ENCODE measurements at regions not wholly inside any gene's neighbourhood (a gene's known extent, or its start where the extent isn't known, plus 50 kb on each side); places are given as distances from the start of the nearest gene placed in this dataset.
A peak's percentile ranks its signal among the peaks of the same experiment; 100 is the strongest.

GRCh38 chr15:68497206-68497910 lies 65.4 kb upstream of the ITGA11 start:
- WGBS, 2 donors, result 37 to 38% methylated on average over 5 of the region's 5 CpGs
- Histone ChIP-seq H3K4me3 (ENCODE audit: low read length in 2 of 2) (no peak overlapping the region), H3K27ac (ENCODE audit: low read depth in 1 of 2, low read length in 2 of 2) (no peak overlapping the region), H3K9me3 (ENCODE audit: control insufficient read depth, low read length) (no peaks in the 10 kb centered on the region), H3K36me3 (ENCODE audit: control insufficient read depth in 1 of 2, insufficient read depth in 2 of 2, low read length in 1 of 2) (no peaks in the 10 kb centered on the region), H3K27me3 (ENCODE audit: control insufficient read depth in 1 of 2, insufficient read depth in 2 of 2, low read length in 1 of 2) (no peaks in the 10 kb centered on the region), H3K4me1 (ENCODE audit: control insufficient read depth in 1 of 2, insufficient read depth in 2 of 2, low read length in 2 of 2) (peaks cover 4 to 6% of the 10 kb centered on the region in 2 donors)
- no peak for ATAC-seq (ENCODE audit: low FRiP score)
- intact Hi-C loops (cut with DNase I), result no loop called here
- no peak for DNase-seq

GRCh38 chr15:68498076-68498475 lies 66.1 kb upstream of the ITGA11 start:
- intact Hi-C loops (cut with DNase I), result no loop called here
- Histone ChIP-seq H3K4me1 (ENCODE audit: control insufficient read depth in 1 of 2, insufficient read depth in 2 of 2, low read length in 2 of 2) (no peaks in the 10 kb centered on the region), H3K27ac (ENCODE audit: low read depth in 1 of 2, low read length in 2 of 2) (no peak overlapping the region), H3K4me3 (ENCODE audit: low read length in 2 of 2) (no peak overlapping the region), H3K9me3 (ENCODE audit: control insufficient read depth, low read length) (no peaks in the 10 kb centered on the region), H3K27me3 (ENCODE audit: control insufficient read depth in 1 of 2, insufficient read depth in 2 of 2, low read length in 1 of 2) (no peaks in the 10 kb centered on the region), H3K36me3 (ENCODE audit: control insufficient read depth in 1 of 2, insufficient read depth in 2 of 2, low read length in 1 of 2) (no peaks in the 10 kb centered on the region)
- 97 to 98% methylated on average over 2 of the region's 2 CpGs for WGBS, 2 donors
- DNase-seq (no peak), ATAC-seq (ENCODE audit: low FRiP score) (no peak)

GRCh38 chr15:68499620-68500312 lies 67.8 kb upstream of the ITGA11 start:
- H3K9me3 ChIP-seq (ENCODE audit: control insufficient read depth, low read length), result no peaks in the 10 kb centered on the region
- H3K4me3 ChIP-seq (ENCODE audit: low read length in 2 of 2), result no peak overlapping the region
- 91 to 94% methylated on average over 5 of the region's 5 CpGs for WGBS, 2 donors
- H3K4me1 ChIP-seq (ENCODE audit: control insufficient read depth in 1 of 2, insufficient read depth in 2 of 2, low read length in 2 of 2), result no peaks in the 10 kb centered on the region
- intact Hi-C loops (cut with DNase I), result no loop called here
- no peak for DNase-seq
- H3K27ac ChIP-seq (ENCODE audit: low read depth in 1 of 2, low read length in 2 of 2), result no peak overlapping the region
- ATAC-seq (ENCODE audit: low FRiP score), result no peak
- no peaks in the 10 kb centered on the region for H3K27me3 ChIP-seq (ENCODE audit: control insufficient read depth in 1 of 2, insufficient read depth in 2 of 2, low read length in 1 of 2)
- no peaks in the 10 kb centered on the region for H3K36me3 ChIP-seq (ENCODE audit: control insufficient read depth in 1 of 2, insufficient read depth in 2 of 2, low read length in 1 of 2)

GRCh38 chr15:68500363-68501258 lies 68.6 kb upstream of the ITGA11 start:
- peak; percentile 21 for ATAC-seq (ENCODE audit: low FRiP score)
- DNase-seq, result no peak

GRCh38 chr15:68501259-68501591 lies 69.3 kb upstream of the ITGA11 start:
- intact Hi-C loops (cut with DNase I), result no loop called here
- Histone ChIP-seq H3K27ac (ENCODE audit: low read depth in 1 of 2, low read length in 2 of 2) (peak overlapping the region in 1 of 2 donors; percentile 2), H3K9me3 (ENCODE audit: control insufficient read depth, low read length) (no peaks in the 10 kb centered on the region), H3K27me3 (ENCODE audit: control insufficient read depth in 1 of 2, insufficient read depth in 2 of 2, low read length in 1 of 2) (no peaks in the 10 kb centered on the region), H3K4me1 (ENCODE audit: control insufficient read depth in 1 of 2, insufficient read depth in 2 of 2, low read length in 2 of 2) (no peaks in the 10 kb centered on the region), H3K36me3 (ENCODE audit: control insufficient read depth in 1 of 2, insufficient read depth in 2 of 2, low read length in 1 of 2) (no peaks in the 10 kb centered on the region), H3K4me3 (ENCODE audit: low read length in 2 of 2) (no peak overlapping the region)
- ATAC-seq (ENCODE audit: low FRiP score), result peak; percentile 20
- no peak for DNase-seq
- WGBS, 2 donors, result 4 to 13% methylated on average over 4 of the region's 4 CpGs

More at GRCh38 chr15:68500363-68501258, 68.6 kb upstream of the ITGA11 start:
- Histone ChIP-seq H3K4me3 (ENCODE audit: low read length in 2 of 2) (no peak overlapping the region), H3K27ac (ENCODE audit: low read depth in 1 of 2, low read length in 2 of 2) (peak overlapping the region in 1 of 2 donors; percentile 76), H3K9me3 (ENCODE audit: control insufficient read depth, low read length) (no peaks in the 10 kb centered on the region), H3K36me3 (ENCODE audit: control insufficient read depth in 1 of 2, insufficient read depth in 2 of 2, low read length in 1 of 2) (no peaks in the 10 kb centered on the region), H3K4me1 (ENCODE audit: control insufficient read depth in 1 of 2, insufficient read depth in 2 of 2, low read length in 2 of 2) (no peaks in the 10 kb centered on the region), H3K27me3 (ENCODE audit: control insufficient read depth in 1 of 2, insufficient read depth in 2 of 2, low read length in 1 of 2) (no peaks in the 10 kb centered on the region)
- 52 to 54% methylated on average over 11 of the region's 11 CpGs for WGBS, 2 donors
- intact Hi-C loops (cut with DNase I), result no loop called here

GRCh38 chr15:68501616-68502015 lies 69.7 kb upstream of the ITGA11 start:
- WGBS, 2 donors, result 86 to 87% methylated on average over 2 of the region's 2 CpGs
- intact Hi-C loops (cut with DNase I), result no loop called here

GRCh38 chr15:68502398-68502901 lies 70.5 kb upstream of the ITGA11 start:
- no peaks in the 10 kb centered on the region for H3K9me3 ChIP-seq (ENCODE audit: control insufficient read depth, low read length)

More at GRCh38 chr15:68501616-68502015, 69.7 kb upstream of the ITGA11 start:
- no peaks in the 10 kb centered on the region for H3K27me3 ChIP-seq (ENCODE audit: control insufficient read depth in 1 of 2, insufficient read depth in 2 of 2, low read length in 1 of 2)
- H3K4me1 ChIP-seq (ENCODE audit: control insufficient read depth in 1 of 2, insufficient read depth in 2 of 2, low read length in 2 of 2), result no peaks in the 10 kb centered on the region
- H3K9me3 ChIP-seq (ENCODE audit: control insufficient read depth, low read length), result no peaks in the 10 kb centered on the region
- no peak overlapping the region for H3K27ac ChIP-seq (ENCODE audit: low read depth in 1 of 2, low read length in 2 of 2)
- no peak for DNase-seq
- H3K36me3 ChIP-seq (ENCODE audit: control insufficient read depth in 1 of 2, insufficient read depth in 2 of 2, low read length in 1 of 2), result no peaks in the 10 kb centered on the region
- ATAC-seq (ENCODE audit: low FRiP score), result no peak
- no peak overlapping the region for H3K4me3 ChIP-seq (ENCODE audit: low read length in 2 of 2)

GRCh38 chr15:68503213-68503612 lies 71.2 kb upstream of the ITGA11 start:
- no peaks in the 10 kb centered on the region for H3K9me3 ChIP-seq (ENCODE audit: control insufficient read depth, low read length)
- no peak for DNase-seq
- no peak for ATAC-seq (ENCODE audit: low FRiP score)
- H3K27ac ChIP-seq (ENCODE audit: low read depth in 1 of 2, low read length in 2 of 2), result no peak overlapping the region
- WGBS, 2 donors, result 97% methylated on average over 7 of the region's 7 CpGs
- H3K4me1 ChIP-seq (ENCODE audit: control insufficient read depth in 1 of 2, insufficient read depth in 2 of 2, low read length in 2 of 2), result no peaks in the 10 kb centered on the region
- intact Hi-C loops (cut with DNase I), result no loop called here
- no peaks in the 10 kb centered on the region for H3K36me3 ChIP-seq (ENCODE audit: control insufficient read depth in 1 of 2, insufficient read depth in 2 of 2, low read length in 1 of 2)
- no peak overlapping the region for H3K4me3 ChIP-seq (ENCODE audit: low read length in 2 of 2)
- H3K27me3 ChIP-seq (ENCODE audit: control insufficient read depth in 1 of 2, insufficient read depth in 2 of 2, low read length in 1 of 2), result no peaks in the 10 kb centered on the region

More at GRCh38 chr15:68502398-68502901, 70.5 kb upstream of the ITGA11 start:
- Histone ChIP-seq H3K4me1 (ENCODE audit: control insufficient read depth in 1 of 2, insufficient read depth in 2 of 2, low read length in 2 of 2) (no peaks in the 10 kb centered on the region), H3K27ac (ENCODE audit: low read depth in 1 of 2, low read length in 2 of 2) (no peak overlapping the region), H3K27me3 (ENCODE audit: control insufficient read depth in 1 of 2, insufficient read depth in 2 of 2, low read length in 1 of 2) (no peaks in the 10 kb centered on the region), H3K36me3 (ENCODE audit: control insufficient read depth in 1 of 2, insufficient read depth in 2 of 2, low read length in 1 of 2) (no peaks in the 10 kb centered on the region), H3K4me3 (ENCODE audit: low read length in 2 of 2) (no peak overlapping the region)
- intact Hi-C loops (cut with DNase I), result no loop called here
- DNase-seq (no peak), ATAC-seq (ENCODE audit: low FRiP score) (no peak)
- 51 to 55% methylated on average over 11 of the region's 11 CpGs for WGBS, 2 donors

All from aorta (tissue), 5 donors.